PFSK-1 (cell line): ENCODE measurements at regions not wholly inside any gene's neighbourhood (a gene's known extent, or its start where the extent isn't known, plus 50 kb on each side); places are given as distances from the start of the nearest gene placed in this dataset.

ENCODE experiments used
- POLR2AphosphoS5 ChIP-seq: IDR thresholded peaks from 2 replicates; pipeline ENCODE4 v1.6.1; 2012; ENCODE audit warnings: low read depth, mild to moderate bottlenecking, control low read depth, low read length, moderate library complexity
- REST ChIP-seq, 2 experiments: IDR thresholded peaks; 2 replicates each; pipeline versions ENCODE4 v1.6.1 to v1.8.0; 2011 to 2012; ENCODE audit warnings: low read depth in 2 of 2, low read length in 2 of 2, control low read depth in 1 of 2, inconsistent platforms in 1 of 2, mild to moderate bottlenecking in 1 of 2, moderate library complexity in 1 of 2; ENCODE audit not compliant: insufficient read depth in 1 of 2
- TAF1 ChIP-seq: IDR thresholded peaks from 2 replicates; pipeline ENCODE4 v1.6.1; 2012; ENCODE audit warnings: low read length, control low read depth, borderline replicate concordance; ENCODE audit not compliant: insufficient read depth

- TF ChIP-seq REST (IDR thresholded peaks at IDR 0.05; ENCODE audit: insufficient read depth in 1 of 2, low read depth in 2 of 2, low read length in 2 of 2) (no peak), POLR2AphosphoS5 (no peak), TAF1 (no peak)
These were observed 668.3 kb upstream of the CDH18 start for GRCh38 chr5:20656262-20656661.
